Lower leg skin (tissue), 4 donors: ENCODE measurements at regions not wholly inside any gene's neighbourhood (a gene's known extent, or its start where the extent isn't known, plus 50 kb on each side); places are given as distances from the start of the nearest gene placed in this dataset.

ENCODE experiments used
- DNase-seq, 2 donors: peaks; one replicate each; pipeline ENCODE4 v3.0.0-alpha.2; 2019; ENCODE audit warnings: low spot score in 2 of 2
- H3K4me3 ChIP-seq: fragments of 200-600 bp; sonication (generic); 2 replicates; pipeline ENCODE4 v1.5.1; 2017; ENCODE audit warnings: mild to moderate bottlenecking, low read depth; ENCODE audit not compliant: poor library complexity, severe bottlenecking
- POLR2A ChIP-seq, 2 donors: fragments of 450-650 bp; IDR thresholded peaks; one replicate each; pipeline ENCODE4 v1.6.1; 2016 to 2017; ENCODE audit warnings: antibody characterized with exemption in 2 of 2, mild to moderate bottlenecking in 1 of 2, moderate library complexity in 1 of 2
- WGBS, 2 donors: methylation state at CpG; one replicate each; pipeline ENCODE4 v1.1.5; 2018; 5-methylcytosine and 5-hydroxymethylcytosine counted together
- intact Hi-C: fragments of 100-400 bp; cut with DNase I; formaldehyde crosslinking; loops from one replicate; pipeline ENCODE4 v1.15.0; 2023; ENCODE audit warnings: low total_unique reads
- TF ChIP-seq, protein P1 (sequence below), 3 donors: fragments of 450-650 bp; IDR thresholded peaks; one replicate each; pipeline ENCODE4 v1.5.1; 2016; ENCODE audit warnings: antibody characterized with exemption in 3 of 3, mild to moderate bottlenecking in 3 of 3, moderate library complexity in 2 of 3

DNA sequence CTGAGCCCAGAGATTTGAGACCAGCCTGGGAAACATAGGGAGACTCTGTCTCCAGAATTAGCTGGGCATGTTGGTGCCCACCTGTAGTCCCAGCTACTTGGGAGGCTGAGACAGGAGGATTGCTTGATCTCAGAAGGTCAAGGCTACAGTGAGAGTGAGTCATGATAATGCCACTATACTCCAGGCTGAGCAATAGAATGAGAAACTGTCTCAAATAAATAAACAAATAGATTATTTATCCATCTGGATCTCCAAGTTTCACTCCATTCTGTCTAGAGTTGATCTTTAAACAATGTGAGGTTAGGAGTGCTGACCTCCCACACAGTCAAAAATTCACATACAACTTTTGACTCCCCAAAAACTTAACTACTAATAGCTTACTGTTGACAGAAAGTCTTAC, 106.8 kb upstream of the PALMD start:
- intact Hi-C loops, result no loop called here
- no peak overlapping the region for H3K4me3 ChIP-seq
- no peak for DNase-seq
- TF ChIP-seq, protein P1, sequence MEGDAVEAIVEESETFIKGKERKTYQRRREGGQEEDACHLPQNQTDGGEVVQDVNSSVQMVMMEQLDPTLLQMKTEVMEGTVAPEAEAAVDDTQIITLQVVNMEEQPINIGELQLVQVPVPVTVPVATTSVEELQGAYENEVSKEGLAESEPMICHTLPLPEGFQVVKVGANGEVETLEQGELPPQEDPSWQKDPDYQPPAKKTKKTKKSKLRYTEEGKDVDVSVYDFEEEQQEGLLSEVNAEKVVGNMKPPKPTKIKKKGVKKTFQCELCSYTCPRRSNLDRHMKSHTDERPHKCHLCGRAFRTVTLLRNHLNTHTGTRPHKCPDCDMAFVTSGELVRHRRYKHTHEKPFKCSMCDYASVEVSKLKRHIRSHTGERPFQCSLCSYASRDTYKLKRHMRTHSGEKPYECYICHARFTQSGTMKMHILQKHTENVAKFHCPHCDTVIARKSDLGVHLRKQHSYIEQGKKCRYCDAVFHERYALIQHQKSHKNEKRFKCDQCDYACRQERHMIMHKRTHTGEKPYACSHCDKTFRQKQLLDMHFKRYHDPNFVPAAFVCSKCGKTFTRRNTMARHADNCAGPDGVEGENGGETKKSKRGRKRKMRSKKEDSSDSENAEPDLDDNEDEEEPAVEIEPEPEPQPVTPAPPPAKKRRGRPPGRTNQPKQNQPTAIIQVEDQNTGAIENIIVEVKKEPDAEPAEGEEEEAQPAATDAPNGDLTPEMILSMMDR (IDR thresholded peaks at IDR 0.05), result no peak
- TF ChIP-seq POLR2A (IDR thresholded peaks at IDR 0.05), result no peak

- no peak for DNase-seq
- no peak overlapping the region for H3K4me3 ChIP-seq
- TF ChIP-seq POLR2A (IDR thresholded peaks at IDR 0.05), result no peak
- 97 to 100% methylated on average over 1 of the region's 1 CpG for WGBS, 2 donors
- intact Hi-C loops, result no loop called here
Measured at GRCh38 chr1:99540744-99541143, 105.2 kb upstream of the PALMD start.

DNA sequence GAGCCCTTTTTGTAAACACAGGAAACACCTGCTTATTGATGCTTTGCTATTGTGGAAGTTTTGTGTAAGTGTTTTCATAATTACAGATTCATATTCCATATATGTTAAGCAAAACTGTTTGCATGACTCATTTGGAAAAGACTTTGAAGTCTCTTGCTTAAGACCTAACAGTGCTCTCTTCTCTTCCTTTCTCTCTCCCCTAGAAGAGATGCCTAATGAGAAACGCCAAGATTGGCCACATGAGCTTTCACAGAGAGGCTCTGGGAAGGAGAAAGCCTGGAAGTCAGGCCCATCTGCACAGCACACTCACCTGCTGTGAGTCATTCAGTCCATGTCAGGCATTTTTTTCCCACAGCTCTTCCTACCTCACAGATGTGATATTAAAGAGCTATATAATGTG, 101.6 kb upstream of the PALMD start:
- 10 to 15% methylated on average over 1 of the region's 1 CpG for WGBS, 2 donors
- H3K4me3 ChIP-seq, result no peak overlapping the region
- intact Hi-C loops, result no loop called here
- no peak for TF ChIP-seq POLR2A (IDR thresholded peaks at IDR 0.05)
- no peak for DNase-seq

DNA sequence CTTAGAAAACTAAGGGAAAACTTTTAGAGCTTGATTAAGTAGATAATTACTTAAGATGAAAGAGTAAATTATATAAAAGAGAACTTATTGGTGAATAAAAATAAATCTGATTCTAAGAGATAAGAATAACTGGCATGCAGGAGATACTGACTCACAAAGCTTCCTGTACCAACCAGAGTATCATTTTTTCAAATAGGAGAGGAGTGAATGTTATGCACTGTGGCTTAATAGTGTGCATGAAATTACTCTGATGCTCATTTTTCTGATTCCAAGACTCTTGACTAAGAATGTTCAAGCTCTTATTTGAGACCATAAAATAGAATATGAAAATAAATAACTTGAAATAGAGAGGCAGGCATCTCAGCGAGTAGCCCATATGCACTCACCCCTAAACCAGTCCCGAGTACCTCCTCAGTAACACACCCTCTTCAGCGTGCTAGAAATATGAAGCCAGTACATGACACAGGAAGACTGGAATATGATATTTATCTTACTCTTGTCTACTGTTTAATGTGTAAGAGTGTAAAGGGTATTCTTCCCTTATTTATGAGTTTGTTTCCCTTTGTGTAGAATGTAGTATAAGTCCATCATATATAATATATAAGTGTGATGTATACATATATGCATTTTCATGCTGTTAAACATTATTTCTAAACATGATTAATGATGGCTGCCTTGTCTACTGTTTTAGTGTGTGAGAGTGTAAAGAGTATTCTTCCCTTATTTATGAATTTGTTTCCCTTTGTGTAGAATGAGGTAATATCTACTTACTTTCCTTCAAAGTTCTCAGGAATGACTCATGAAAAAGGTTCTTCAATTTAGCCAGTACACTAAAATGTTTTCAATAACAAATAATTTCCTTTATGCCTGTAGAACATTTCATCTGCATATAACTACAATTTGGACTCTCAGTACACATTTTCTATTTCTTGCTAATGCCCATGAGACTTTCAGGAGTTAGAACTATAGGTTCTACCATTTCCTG, 99.2 kb upstream of the PALMD start:
- H3K4me3 ChIP-seq, result no peak overlapping the region
- 67 to 75% methylated on average over 3 of the region's 3 CpGs for WGBS, 2 donors
- intact Hi-C loops, result no loop called here
- no peak for DNase-seq
- TF ChIP-seq, protein P1 (IDR thresholded peaks at IDR 0.05), result no peak
- TF ChIP-seq POLR2A (IDR thresholded peaks at IDR 0.05), result no peak

- no peak for DNase-seq
- WGBS, 2 donors, result 21 to 37% methylated on average over 3 of the region's 3 CpGs
- TF ChIP-seq POLR2A (IDR thresholded peaks at IDR 0.05), result no peak
- TF ChIP-seq, protein P1 (IDR thresholded peaks at IDR 0.05), result no peak
- no peak overlapping the region for H3K4me3 ChIP-seq
- intact Hi-C loops, result no loop called here
Measured at GRCh38 chr1:99548943-99549605, 96.8 kb upstream of the PALMD start.

- TF ChIP-seq POLR2A (IDR thresholded peaks at IDR 0.05), result no peak
- TF ChIP-seq, protein P1 (IDR thresholded peaks at IDR 0.05), result no peak
- no peak for DNase-seq
- WGBS, 2 donors, result 94 to 95% methylated on average over 9 of the region's 9 CpGs
- intact Hi-C loops, result no loop called here
- no peak overlapping the region for H3K4me3 ChIP-seq
Measured at GRCh38 chr1:99550198-99550597, 95.7 kb upstream of the PALMD start.
